Activated T-cell treated with anti-CD3 and anti-CD28 coated beads, Interleukin-2, amount 50 U/mL, for 4 hours (primary cell): ENCODE measurements at regions not wholly inside any gene's neighbourhood (a gene's known extent, or its start where the extent isn't known, plus 50 kb on each side); places are given as distances from the start of the nearest gene placed in this dataset.

ENCODE experiments used
- ATAC-seq, 2 donors: fragments of 200-7000 bp; cut with Tn5 transposase; one replicate each; pipeline ENCODE4 v1.10.0; 2021
- DNase-seq: peaks from one replicate; pipeline ENCODE4 v3.0.0-alpha.2; 2020
- H3K27me3 Mint-ChIP-seq: one replicate; pipeline ENCODE4 v1.8.0; 2021; ENCODE audit warnings: low read depth, mixed read lengths
- H3K36me3 Mint-ChIP-seq: one replicate; pipeline ENCODE4 v1.8.0; 2022; ENCODE audit warnings: mixed read lengths; ENCODE audit not compliant: insufficient read depth
- H3K4me1 Mint-ChIP-seq: one replicate; pipeline ENCODE4 v1.8.0; 2021; ENCODE audit warnings: low read depth, mixed read lengths
- H3K4me3 Mint-ChIP-seq: one replicate; pipeline ENCODE4 v1.8.0; 2021; ENCODE audit warnings: mild to moderate bottlenecking, moderate library complexity, mixed read lengths
- H3K9me3 Mint-ChIP-seq: one replicate; pipeline ENCODE4 v1.8.0; 2021; ENCODE audit warnings: mixed read lengths

GRCh38 chr2:219769090-219769910 lies 141.9 kb downstream of the SLC4A3 start:
- Mint-ChIP-seq H3K36me3 (no peaks in the 10 kb centered on the region), H3K4me1 (no peaks in the 10 kb centered on the region), H3K4me3 (no peak overlapping the region), H3K9me3 (peaks cover 3% of the 10 kb centered on the region), H3K27me3 (peaks cover 4% of the 10 kb centered on the region)
- no peak for DNase-seq
- no peak for ATAC-seq

- Mint-ChIP-seq H3K9me3 (peaks cover 3% of the 10 kb centered on the region), H3K27me3 (no peaks in the 10 kb centered on the region), H3K36me3 (no peaks in the 10 kb centered on the region), H3K4me3 (no peak overlapping the region), H3K4me1 (no peaks in the 10 kb centered on the region)
- ATAC-seq = no peak
- DNase-seq = no peak
Observed at GRCh38 chr2:219772103-219772635, 144.7 kb downstream of the SLC4A3 start.

- Mint-ChIP-seq H3K27me3 (no peaks in the 10 kb centered on the region), H3K9me3 (peaks cover 3% of the 10 kb centered on the region), H3K4me3 (no peak overlapping the region), H3K36me3 (no peaks in the 10 kb centered on the region), H3K4me1 (no peaks in the 10 kb centered on the region)
- no peak for DNase-seq
- no peak for ATAC-seq
Observed at GRCh38 chr2:219772697-219773096, 145.3 kb downstream of the SLC4A3 start.

GRCh38 chr2:219775506-219775905 lies 148.1 kb downstream of the SLC4A3 start:
- H3K36me3 Mint-ChIP-seq = no peaks in the 10 kb centered on the region
- ATAC-seq = no peak

GRCh38 chr2:219777388-219777787 lies 150.0 kb downstream of the SLC4A3 start:
- Mint-ChIP-seq H3K4me3 (no peak overlapping the region), H3K9me3 (no peaks in the 10 kb centered on the region), H3K36me3 (no peaks in the 10 kb centered on the region), H3K27me3 (peaks cover 6% of the 10 kb centered on the region), H3K4me1 (no peaks in the 10 kb centered on the region)
- ATAC-seq (no peak), DNase-seq (no peak)

More at GRCh38 chr2:219775506-219775905, 148.1 kb downstream of the SLC4A3 start:
- H3K4me1 Mint-ChIP-seq = no peaks in the 10 kb centered on the region
- DNase-seq = no peak
- H3K9me3 Mint-ChIP-seq = no peaks in the 10 kb centered on the region
- H3K4me3 Mint-ChIP-seq = no peak overlapping the region
- peaks cover 2% of the 10 kb centered on the region for H3K27me3 Mint-ChIP-seq

GRCh38 chr2:219778189-219778588 lies 150.8 kb downstream of the SLC4A3 start:
- no peak for ATAC-seq
- no peak for DNase-seq
- Mint-ChIP-seq H3K4me1 (no peaks in the 10 kb centered on the region), H3K27me3 (peaks cover 6% of the 10 kb centered on the region), H3K9me3 (no peaks in the 10 kb centered on the region), H3K4me3 (no peak overlapping the region), H3K36me3 (no peaks in the 10 kb centered on the region)

GRCh38 chr2:219782737-219783348 lies 155.4 kb downstream of the SLC4A3 start:
- Mint-ChIP-seq H3K4me1 (no peaks in the 10 kb centered on the region), H3K4me3 (no peak overlapping the region), H3K9me3 (no peaks in the 10 kb centered on the region), H3K36me3 (no peaks in the 10 kb centered on the region), H3K27me3 (peaks cover 6% of the 10 kb centered on the region)
- no peak for DNase-seq
- no peak for ATAC-seq

GRCh38 chr2:219783359-219783975 lies 156.0 kb downstream of the SLC4A3 start:
- ATAC-seq (no peak), DNase-seq (no peak)
- peaks cover 6% of the 10 kb centered on the region for H3K27me3 Mint-ChIP-seq
- H3K4me1 Mint-ChIP-seq = no peaks in the 10 kb centered on the region
- H3K4me3 Mint-ChIP-seq = no peak overlapping the region
- no peaks in the 10 kb centered on the region for H3K36me3 Mint-ChIP-seq
- no peaks in the 10 kb centered on the region for H3K9me3 Mint-ChIP-seq

- no peak for ATAC-seq
Observed at GRCh38 chr2:219784178-219784577, 156.7 kb downstream of the SLC4A3 start.

GRCh38 chr2:219789476-219789875 lies 162.0 kb downstream of the SLC4A3 start:
- Mint-ChIP-seq H3K36me3 (no peaks in the 10 kb centered on the region), H3K27me3 (no peaks in the 10 kb centered on the region), H3K9me3 (no peaks in the 10 kb centered on the region), H3K4me1 (no peaks in the 10 kb centered on the region), H3K4me3 (no peak overlapping the region)
- ATAC-seq = no peak
- no peak for DNase-seq

More at GRCh38 chr2:219784178-219784577, 156.7 kb downstream of the SLC4A3 start:
- no peak for DNase-seq
- H3K9me3 Mint-ChIP-seq = no peaks in the 10 kb centered on the region
- H3K27me3 Mint-ChIP-seq = peaks cover 6% of the 10 kb centered on the region
- no peaks in the 10 kb centered on the region for H3K36me3 Mint-ChIP-seq
- H3K4me3 Mint-ChIP-seq = no peak overlapping the region
- no peaks in the 10 kb centered on the region for H3K4me1 Mint-ChIP-seq

- Mint-ChIP-seq H3K4me1 (no peaks in the 10 kb centered on the region), H3K4me3 (no peak overlapping the region), H3K27me3 (no peaks in the 10 kb centered on the region), H3K36me3 (no peaks in the 10 kb centered on the region), H3K9me3 (no peaks in the 10 kb centered on the region)
- DNase-seq = no peak
- no peak for ATAC-seq
Observed at GRCh38 chr2:219792446-219792845, 165.0 kb downstream of the SLC4A3 start.

- Mint-ChIP-seq H3K4me1 (no peaks in the 10 kb centered on the region), H3K36me3 (no peaks in the 10 kb centered on the region), H3K9me3 (no peaks in the 10 kb centered on the region), H3K27me3 (no peaks in the 10 kb centered on the region), H3K4me3 (no peak overlapping the region)
- ATAC-seq (no peak), DNase-seq (no peak)
Observed at GRCh38 chr2:219798430-219798829, 171.0 kb downstream of the SLC4A3 start.

GRCh38 chr2:219803294-219803693 lies 175.9 kb downstream of the SLC4A3 start:
- Mint-ChIP-seq H3K27me3 (no peaks in the 10 kb centered on the region), H3K36me3 (no peaks in the 10 kb centered on the region), H3K4me3 (no peak overlapping the region), H3K4me1 (no peaks in the 10 kb centered on the region), H3K9me3 (peaks cover 8% of the 10 kb centered on the region)
- no peak for DNase-seq
- no peak for ATAC-seq

GRCh38 chr2:219810895-219811294 lies 183.5 kb downstream of the SLC4A3 start:
- H3K9me3 Mint-ChIP-seq = peaks cover 29% of the 10 kb centered on the region
- ATAC-seq = no peak
- no peaks in the 10 kb centered on the region for H3K27me3 Mint-ChIP-seq
- no peaks in the 10 kb centered on the region for H3K36me3 Mint-ChIP-seq
- no peaks in the 10 kb centered on the region for H3K4me1 Mint-ChIP-seq
- H3K4me3 Mint-ChIP-seq = no peak overlapping the region
- no peak for DNase-seq
